Endodermal cell (in vitro differentiated cells): ENCODE measurements at regions not wholly inside any gene's neighbourhood (a gene's known extent, or its start where the extent isn't known, plus 50 kb on each side); places are given as distances from the start of the nearest gene placed in this dataset.

Source experiments
- DNase-seq: peaks from one replicate; pipeline ENCODE4 v3.0.0-alpha.2; 2017
- H3K27ac ChIP-seq: 2 replicates; pipeline ENCODE4 v1.5.1; 2013; ENCODE audit warnings: mild to moderate bottlenecking, low read depth, low read length, moderate library complexity
- H3K27me3 ChIP-seq: 2 replicates; pipeline ENCODE4 v1.6.1; 2013; ENCODE audit warnings: mild to moderate bottlenecking, low read length, moderate library complexity; ENCODE audit not compliant: insufficient read depth, control insufficient read depth, poor library complexity, severe bottlenecking
- H3K36me3 ChIP-seq: 2 replicates; pipeline ENCODE4 v1.7.0; 2013; ENCODE audit warnings: mild to moderate bottlenecking, low read length, moderate library complexity; ENCODE audit not compliant: control insufficient read depth, insufficient read depth
- H3K4me1 ChIP-seq: one replicate; pipeline ENCODE4 v1.7.0; 2013; ENCODE audit warnings: low read length; ENCODE audit not compliant: control insufficient read depth, insufficient read depth
- H3K4me3 ChIP-seq: 2 replicates; pipeline ENCODE4 v1.5.1; 2013; ENCODE audit warnings: mild to moderate bottlenecking, low read length, moderate library complexity
- H3K9ac ChIP-seq: 2 replicates; pipeline ENCODE4 v1.6.1; 2013; ENCODE audit warnings: mild to moderate bottlenecking, low read length, moderate library complexity; ENCODE audit not compliant: poor library complexity, severe bottlenecking; ENCODE audit errors: extremely low read depth
- H3K9me3 ChIP-seq: 2 replicates; pipeline ENCODE4 v1.6.1; 2013; ENCODE audit warnings: mild to moderate bottlenecking, low read length, moderate library complexity; ENCODE audit not compliant: control insufficient read depth
- H3K27ac Mint-ChIP-seq: 2 replicates; pipeline ENCODE4 v1.8.0; 2020; ENCODE audit warnings: mixed read lengths
- H3K27me3 Mint-ChIP-seq: 2 replicates; pipeline ENCODE4 v1.8.0; 2021; ENCODE audit warnings: mild to moderate bottlenecking, mixed read lengths; ENCODE audit not compliant: insufficient read depth
- H3K36me3 Mint-ChIP-seq: 2 replicates; pipeline ENCODE4 v1.8.0; 2020; ENCODE audit warnings: low read depth, mixed read lengths
- H3K4me1 Mint-ChIP-seq: 2 replicates; pipeline ENCODE4 v1.8.0; 2020; ENCODE audit warnings: mixed read lengths
- H3K4me3 Mint-ChIP-seq: 2 replicates; pipeline ENCODE4 v1.8.0; 2020; ENCODE audit warnings: mild to moderate bottlenecking, moderate library complexity, mixed read lengths
- H3K9me3 Mint-ChIP-seq: 2 replicates; pipeline ENCODE4 v1.8.0; 2020; ENCODE audit warnings: mild to moderate bottlenecking, mixed read lengths
- CTCF ChIP-seq: fragments of 200-600 bp; sonication (generic); conservative IDR thresholded peaks from 2 replicates; pipeline ENCODE4 v1.5.0; 2021; ENCODE audit warnings: antibody characterized with exemption, mild to moderate bottlenecking
- WGBS, 2 experiments: methylation state at CpG; one replicate each; pipeline versions ENCODE4 v1.1.5 to v1.1.7; 2013; ENCODE audit warnings: missing lambda C conversion rate in 2 of 2, mixed read lengths in 1 of 2; ENCODE audit not compliant: insufficient coverage in 1 of 2, insufficient read length in 1 of 2; 5-methylcytosine and 5-hydroxymethylcytosine counted together

DNA sequence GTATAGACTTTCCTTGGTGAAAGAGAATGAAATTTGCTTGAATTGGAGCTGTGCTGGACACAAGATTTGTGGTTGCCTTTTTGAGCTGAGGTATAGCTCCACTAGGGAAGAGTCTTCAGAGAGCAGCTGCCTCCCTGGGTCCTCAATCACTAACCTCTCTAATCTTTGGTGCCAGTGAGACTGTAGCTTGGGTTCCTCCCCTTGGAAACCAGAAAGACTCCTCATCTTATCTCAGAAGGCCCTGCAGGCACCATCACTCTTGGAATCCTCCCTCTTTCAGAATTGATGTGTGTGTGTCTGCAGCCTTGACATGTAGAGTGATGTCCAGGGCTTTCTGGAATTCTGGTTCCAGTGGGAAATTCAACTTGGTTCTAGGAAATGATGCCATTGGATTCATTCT is 426.5 kb downstream of the RPS24 start:
- Histone ChIP-seq H3K9ac (no peak overlapping the region), H3K27me3 (no peaks in the 10 kb centered on the region), H3K4me1 (peaks cover 4% of the 10 kb centered on the region), H3K4me3 (no peak overlapping the region), H3K27ac (no peak overlapping the region), H3K9me3 (no peaks in the 10 kb centered on the region), H3K36me3 (no peaks in the 10 kb centered on the region)
- Mint-ChIP-seq H3K36me3 (no peaks in the 10 kb centered on the region), H3K27ac (no peak overlapping the region), H3K9me3 (no peaks in the 10 kb centered on the region), H3K27me3 (peaks cover 1% of the 10 kb centered on the region), H3K4me1 (peaks cover 24% of the 10 kb centered on the region), H3K4me3 (no peak overlapping the region)
- TF ChIP-seq CTCF, result no peak
- DNase-seq, result peak; percentile 28

GRCh38 chr10:78461333-78461732 is 427.7 kb downstream of the RPS24 start:
- peaks cover 33% of the 10 kb centered on the region for H3K4me1 Mint-ChIP-seq
- no peaks in the 10 kb centered on the region for H3K9me3 ChIP-seq
- 93 to 98% methylated on average over 4 of the region's 4 CpGs for WGBS, 2 experiments
- no peak overlapping the region for H3K4me3 ChIP-seq
- H3K4me1 ChIP-seq, result peaks cover 4% of the 10 kb centered on the region
- no peak overlapping the region for H3K27ac Mint-ChIP-seq
- H3K9ac ChIP-seq, result no peak overlapping the region
- H3K27me3 Mint-ChIP-seq, result peaks cover 1% of the 10 kb centered on the region
- no peak for TF ChIP-seq CTCF
- no peaks in the 10 kb centered on the region for H3K36me3 Mint-ChIP-seq
- H3K36me3 ChIP-seq, result no peaks in the 10 kb centered on the region
- no peaks in the 10 kb centered on the region for H3K9me3 Mint-ChIP-seq
- H3K4me3 Mint-ChIP-seq, result no peak overlapping the region
- DNase-seq, result peak; percentile 15
- no peak overlapping the region for H3K27ac ChIP-seq
- no peaks in the 10 kb centered on the region for H3K27me3 ChIP-seq

DNA sequence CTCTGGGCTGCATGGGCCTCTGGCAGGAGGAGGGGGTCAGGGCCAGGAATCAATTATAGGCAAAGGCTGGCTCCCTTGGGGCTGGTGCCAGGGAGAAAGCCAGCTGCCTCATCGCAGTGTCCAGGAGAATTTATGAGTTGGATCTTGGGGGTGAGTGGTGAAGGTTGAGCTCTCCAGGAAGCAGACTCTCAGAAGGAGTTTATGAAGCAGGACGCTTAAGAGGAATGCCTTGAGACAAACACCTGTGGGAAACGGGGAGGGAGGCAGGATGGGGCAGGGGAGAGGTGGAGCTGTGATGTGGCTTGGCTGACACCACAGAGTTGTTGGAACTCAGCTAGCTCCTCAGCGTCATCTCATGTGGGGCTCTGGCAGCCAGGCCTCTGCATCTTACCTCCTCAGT is 428.5 kb downstream of the RPS24 start:
- Histone ChIP-seq H3K36me3 (no peaks in the 10 kb centered on the region), H3K27ac (no peak overlapping the region), H3K27me3 (no peaks in the 10 kb centered on the region), H3K9me3 (no peaks in the 10 kb centered on the region), H3K9ac (no peak overlapping the region), H3K4me3 (no peak overlapping the region), H3K4me1 (peaks cover 4% of the 10 kb centered on the region)
- Mint-ChIP-seq H3K36me3 (no peaks in the 10 kb centered on the region), H3K27ac (no peak overlapping the region), H3K9me3 (no peaks in the 10 kb centered on the region), H3K27me3 (peaks cover 1% of the 10 kb centered on the region), H3K4me3 (no peak overlapping the region), H3K4me1 (peaks cover 33% of the 10 kb centered on the region)
- 74 to 78% methylated on average over 4 of the region's 4 CpGs for WGBS, 2 experiments
- no peak for TF ChIP-seq CTCF
- peak; percentile 49 for DNase-seq
